ENCODE measurements at regions not wholly inside any gene's neighbourhood (a gene's known extent, or its start where the extent isn't known, plus 50 kb on each side); places are given as distances from the start of the nearest gene placed in this dataset.

DNA sequence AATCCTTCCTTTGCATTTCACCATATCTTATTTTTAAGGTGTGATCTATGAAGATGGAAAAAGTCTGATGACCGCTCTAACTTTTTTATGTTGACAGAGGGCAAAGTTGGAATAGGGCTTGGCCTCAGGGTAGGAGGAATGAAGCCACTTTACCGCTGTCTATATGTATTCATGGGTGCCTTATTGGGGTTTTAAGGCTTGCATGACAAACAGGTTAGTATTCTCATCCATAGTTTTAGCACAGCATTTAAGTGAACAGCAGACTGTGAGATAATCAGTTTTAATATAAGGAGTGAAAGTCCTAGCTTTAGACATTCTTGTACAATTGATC lies 81.7 kb upstream of the BMP2K start:
- Mint-ChIP-seq H3K4me1 (no peaks in the 10 kb centered on the region), H3K36me3 (no peaks in the 10 kb centered on the region), H3K9me3 (no peaks in the 10 kb centered on the region), H3K27ac (no peak overlapping the region), H3K27me3 (peaks cover 0 to 2% of the 10 kb centered on the region in 2 donors), H3K4me3 (no peak overlapping the region)
- POLR2A ChIA-PET: no interaction called here
- H3K27ac ChIP-seq (ENCODE audit: low read depth, low read length): no peak overlapping the region
- H3K27me3 ChIP-seq (ENCODE audit: insufficient read depth, low read length, poor library complexity, severe bottlenecking): no peaks in the 10 kb centered on the region
- DNase-seq: no peak
- no peak overlapping the region for H3K4me3 ChIP-seq (ENCODE audit: low read length)
- H3K36me3 ChIP-seq (ENCODE audit: insufficient read depth, low read length): no peaks in the 10 kb centered on the region
- no peaks in the 10 kb centered on the region for H3K9me3 ChIP-seq (ENCODE audit: low read length)
- CTCF ChIA-PET: no interaction called here
- no peaks in the 10 kb centered on the region for H3K4me1 ChIP-seq (ENCODE audit: insufficient read depth, low read length)

DNA sequence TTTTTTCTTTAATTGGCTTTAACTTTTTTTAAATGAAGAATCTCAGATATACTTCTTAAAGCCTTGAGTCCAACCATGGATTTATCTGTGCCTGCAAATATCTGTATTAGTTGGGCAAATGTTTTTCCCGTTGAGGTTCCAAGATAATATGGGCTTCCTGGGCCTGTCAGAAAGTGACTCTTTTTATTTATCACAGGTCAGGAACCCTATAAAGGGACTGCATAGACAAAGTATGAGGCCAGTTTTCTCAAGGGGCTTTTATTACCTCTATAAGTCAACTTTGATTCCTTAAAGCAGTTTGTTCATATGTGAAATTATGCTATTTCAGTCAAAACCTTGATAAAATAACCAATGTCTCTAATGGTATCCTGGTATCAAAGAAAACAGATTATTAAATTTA lies 80.2 kb upstream of the BMP2K start:
- Histone ChIP-seq H3K27ac (ENCODE audit: low read depth, low read length) (no peak overlapping the region), H3K27me3 (ENCODE audit: insufficient read depth, low read length, poor library complexity, severe bottlenecking) (no peaks in the 10 kb centered on the region), H3K36me3 (ENCODE audit: insufficient read depth, low read length) (no peaks in the 10 kb centered on the region), H3K4me1 (ENCODE audit: insufficient read depth, low read length) (no peaks in the 10 kb centered on the region), H3K9me3 (ENCODE audit: low read length) (no peaks in the 10 kb centered on the region), H3K4me3 (ENCODE audit: low read length) (no peak overlapping the region)
- no peak overlapping the region for H3K4me3 Mint-ChIP-seq
- CTCF ChIA-PET: no interaction called here
- H3K27me3 Mint-ChIP-seq: peaks cover 0 to 1% of the 10 kb centered on the region in 2 donors
- no peak overlapping the region for H3K27ac Mint-ChIP-seq
- H3K36me3 Mint-ChIP-seq: no peaks in the 10 kb centered on the region
- no peak for DNase-seq
- POLR2A ChIA-PET: no interaction called here
- no peaks in the 10 kb centered on the region for H3K9me3 Mint-ChIP-seq
- no peaks in the 10 kb centered on the region for H3K4me1 Mint-ChIP-seq

DNA sequence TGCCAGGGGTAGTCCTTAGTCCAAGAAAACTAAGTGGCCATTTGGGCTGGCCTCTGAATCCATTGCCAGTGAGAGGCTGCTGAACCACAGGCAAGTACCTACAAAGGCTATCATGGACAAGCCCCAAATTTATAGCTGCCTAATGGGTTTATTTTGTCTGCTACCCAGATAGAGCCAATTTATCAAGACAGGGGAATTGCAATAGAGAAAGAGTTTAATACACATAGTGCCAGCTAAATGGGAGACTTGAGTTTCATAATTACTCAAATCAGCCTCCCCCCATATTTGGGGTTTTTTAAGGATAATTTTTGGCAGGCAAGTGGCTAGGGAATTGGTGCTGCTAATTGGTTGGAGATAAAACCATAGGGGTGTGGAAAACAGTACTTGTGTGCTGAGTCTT lies 73.1 kb upstream of the BMP2K start:
- Histone ChIP-seq H3K4me3 (ENCODE audit: low read length) (no peak overlapping the region), H3K9me3 (ENCODE audit: low read length) (peaks cover 3% of the 10 kb centered on the region), H3K36me3 (ENCODE audit: insufficient read depth, low read length) (no peaks in the 10 kb centered on the region), H3K27me3 (ENCODE audit: insufficient read depth, low read length, poor library complexity, severe bottlenecking) (no peaks in the 10 kb centered on the region), H3K4me1 (ENCODE audit: insufficient read depth, low read length) (no peaks in the 10 kb centered on the region), H3K27ac (ENCODE audit: low read depth, low read length) (no peak overlapping the region)
- POLR2A ChIA-PET: no interaction called here
- CTCF ChIA-PET: no interaction called here
- peaks cover 0 to 8% (median 0%) of the 10 kb centered on the region in 3 donors for H3K36me3 Mint-ChIP-seq
- peaks cover 10 to 19% (median 15%) of the 10 kb centered on the region in 5 donors for H3K9me3 Mint-ChIP-seq
- no peak overlapping the region for H3K27ac Mint-ChIP-seq
- no peak overlapping the region for H3K4me3 Mint-ChIP-seq
- H3K27me3 Mint-ChIP-seq: peaks cover 1 to 5% of the 10 kb centered on the region in 2 donors
- DNase-seq: no peak
- no peaks in the 10 kb centered on the region for H3K4me1 Mint-ChIP-seq

DNA sequence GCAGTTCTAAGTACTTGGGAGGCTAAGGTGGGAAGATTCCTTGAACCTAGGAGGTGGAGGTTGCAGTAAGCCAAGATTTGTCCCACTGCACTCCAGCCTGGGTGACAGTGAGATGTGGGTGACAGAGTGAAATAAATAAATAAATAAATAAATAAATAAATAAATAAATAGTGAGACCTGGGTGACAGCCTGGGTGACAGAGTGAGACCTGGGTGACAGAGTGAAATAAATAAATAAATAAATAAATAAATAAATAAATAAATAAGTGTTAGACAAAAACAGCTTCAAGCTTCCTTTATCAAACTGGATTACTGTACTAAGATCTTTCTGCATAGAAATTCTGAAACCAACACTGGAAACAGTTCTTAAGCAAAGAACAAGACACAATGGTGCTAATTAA lies 71.8 kb upstream of the BMP2K start:
- H3K4me3 Mint-ChIP-seq: no peak overlapping the region
- H3K27me3 ChIP-seq (ENCODE audit: insufficient read depth, low read length, poor library complexity, severe bottlenecking): no peaks in the 10 kb centered on the region
- no peaks in the 10 kb centered on the region for H3K4me1 Mint-ChIP-seq
- ChIA-PET POLR2A (no interaction called here), CTCF (no interaction called here)
- no peak overlapping the region for H3K4me3 ChIP-seq (ENCODE audit: low read length)
- no peak overlapping the region for H3K27ac Mint-ChIP-seq
- H3K9me3 ChIP-seq (ENCODE audit: low read length): peaks cover 3% of the 10 kb centered on the region
- H3K36me3 ChIP-seq (ENCODE audit: insufficient read depth, low read length): no peaks in the 10 kb centered on the region
- DNase-seq: no peak
- H3K27me3 Mint-ChIP-seq: peaks cover 1 to 5% of the 10 kb centered on the region in 2 donors
- H3K9me3 Mint-ChIP-seq: peaks cover 10 to 19% (median 15%) of the 10 kb centered on the region in 5 donors
- H3K27ac ChIP-seq (ENCODE audit: low read depth, low read length): no peak overlapping the region
- no peaks in the 10 kb centered on the region for H3K4me1 ChIP-seq (ENCODE audit: insufficient read depth, low read length)
- peaks cover 0 to 8% (median 0%) of the 10 kb centered on the region in 3 donors for H3K36me3 Mint-ChIP-seq

DNA sequence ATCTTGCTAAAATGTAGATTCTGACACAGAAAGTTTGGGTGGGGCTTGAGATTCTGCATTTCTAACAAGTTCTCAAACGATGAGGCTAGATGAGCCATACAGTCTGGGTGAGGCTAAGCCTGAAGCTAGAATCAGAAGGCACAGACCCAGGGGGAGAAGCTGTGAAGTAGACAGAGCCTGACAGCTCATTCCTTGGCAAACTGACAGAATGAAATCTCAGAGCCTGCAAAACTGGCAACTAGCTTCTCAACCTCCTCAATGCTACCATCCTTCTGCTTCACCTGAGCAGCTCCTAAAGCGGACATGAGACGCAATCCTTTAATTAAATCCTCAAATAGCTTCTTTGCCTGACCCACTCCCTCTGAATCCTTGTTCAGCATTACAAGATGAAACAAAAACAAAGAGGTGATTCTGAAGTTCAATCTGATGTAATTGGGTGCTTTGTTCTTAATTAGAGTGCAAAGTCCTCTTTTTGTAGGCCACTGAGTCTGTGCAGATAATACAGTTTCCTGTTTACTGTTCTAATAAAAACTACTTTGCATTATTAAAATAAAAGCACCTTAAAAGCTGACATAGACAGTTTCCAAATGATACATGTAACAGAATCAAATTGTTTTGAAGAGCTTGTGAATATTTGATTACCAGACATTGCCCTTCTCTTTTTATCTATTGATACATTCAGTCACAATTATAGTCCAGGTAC lies 71.0 kb upstream of the BMP2K start:
- Histone ChIP-seq H3K9me3 (ENCODE audit: low read length) (peaks cover 3% of the 10 kb centered on the region), H3K27ac (ENCODE audit: low read depth, low read length) (no peak overlapping the region), H3K27me3 (ENCODE audit: insufficient read depth, low read length, poor library complexity, severe bottlenecking) (no peaks in the 10 kb centered on the region), H3K4me3 (ENCODE audit: low read length) (no peak overlapping the region), H3K4me1 (ENCODE audit: insufficient read depth, low read length) (no peaks in the 10 kb centered on the region), H3K36me3 (ENCODE audit: insufficient read depth, low read length) (no peaks in the 10 kb centered on the region)
- H3K27me3 Mint-ChIP-seq: peaks cover 1 to 5% of the 10 kb centered on the region in 2 donors
- ChIA-PET CTCF (no interaction called here), POLR2A (no interaction called here)
- H3K9me3 Mint-ChIP-seq: peaks cover 10 to 19% (median 15%) of the 10 kb centered on the region in 5 donors
- H3K4me3 Mint-ChIP-seq: no peak overlapping the region
- H3K27ac Mint-ChIP-seq: no peak overlapping the region
- DNase-seq: no peak
- peaks cover 0 to 8% (median 0%) of the 10 kb centered on the region in 3 donors for H3K36me3 Mint-ChIP-seq
- no peaks in the 10 kb centered on the region for H3K4me1 Mint-ChIP-seq

DNA sequence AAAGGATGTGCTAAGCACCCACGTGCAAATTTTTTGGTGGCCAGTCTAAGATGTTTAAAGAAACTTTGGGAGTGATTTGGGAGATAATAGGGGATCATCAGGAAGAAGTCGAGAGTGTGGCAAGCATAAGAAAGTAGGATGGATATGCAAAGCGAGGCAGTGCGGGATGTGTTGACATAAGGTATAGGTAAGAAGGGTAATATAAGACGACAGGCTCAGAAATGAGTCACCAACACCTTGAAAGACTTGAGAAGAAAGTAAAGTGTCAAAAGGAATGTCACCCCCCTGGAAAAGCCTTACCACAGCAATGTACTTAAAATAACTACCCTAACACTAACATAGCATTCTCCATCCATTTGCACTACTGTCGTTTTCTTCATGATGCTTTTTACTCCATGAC lies 69.8 kb upstream of the BMP2K start:
- H3K27ac ChIP-seq (ENCODE audit: low read depth, low read length): no peak overlapping the region
- no peak overlapping the region for H3K4me3 Mint-ChIP-seq
- H3K27me3 Mint-ChIP-seq: peaks cover 0 to 2% of the 10 kb centered on the region in 2 donors
- H3K4me3 ChIP-seq (ENCODE audit: low read length): no peak overlapping the region
- CTCF ChIA-PET: no interaction called here
- H3K36me3 ChIP-seq (ENCODE audit: insufficient read depth, low read length): no peaks in the 10 kb centered on the region
- peaks cover 10 to 18% (median 14%) of the 10 kb centered on the region in 5 donors for H3K9me3 Mint-ChIP-seq
- DNase-seq: no peak
- POLR2A ChIA-PET: no interaction called here
- H3K4me1 ChIP-seq (ENCODE audit: insufficient read depth, low read length): no peaks in the 10 kb centered on the region
- no peaks in the 10 kb centered on the region for H3K4me1 Mint-ChIP-seq
- H3K27me3 ChIP-seq (ENCODE audit: insufficient read depth, low read length, poor library complexity, severe bottlenecking): no peaks in the 10 kb centered on the region
- peak overlapping the region in 1 of 8 donors; percentile 16 for H3K27ac Mint-ChIP-seq
- H3K9me3 ChIP-seq (ENCODE audit: low read length): peaks cover 3% of the 10 kb centered on the region
- H3K36me3 Mint-ChIP-seq: peaks cover 0 to 8% (median 0%) of the 10 kb centered on the region in 3 donors

DNA sequence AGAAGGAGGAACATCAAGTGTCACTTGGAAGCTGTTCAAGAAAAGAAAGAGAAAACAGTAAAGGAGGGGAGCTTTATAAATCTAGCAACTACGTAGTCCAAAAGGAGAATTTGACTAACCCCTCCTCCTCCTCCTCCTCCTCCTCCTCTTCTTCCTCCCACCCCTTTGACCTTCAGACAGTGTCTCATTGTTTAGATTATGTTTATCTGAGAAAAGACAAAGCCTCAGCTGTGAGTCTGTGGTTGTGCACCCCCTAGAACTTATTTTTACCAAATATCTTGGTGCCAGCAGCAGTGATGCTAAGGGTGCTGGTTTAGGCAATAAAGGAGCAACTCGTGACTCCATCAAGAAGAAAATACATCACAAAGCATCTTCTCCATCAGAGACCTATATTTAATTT lies 68.9 kb upstream of the BMP2K start:
- H3K36me3 Mint-ChIP-seq: peaks cover 0 to 3% (median 0%) of the 10 kb centered on the region in 3 donors
- peaks cover 3% of the 10 kb centered on the region for H3K9me3 ChIP-seq (ENCODE audit: low read length)
- H3K27ac Mint-ChIP-seq: no peak overlapping the region
- peaks cover 8 to 15% (median 14%) of the 10 kb centered on the region in 5 donors for H3K9me3 Mint-ChIP-seq
- no peaks in the 10 kb centered on the region for H3K4me1 ChIP-seq (ENCODE audit: insufficient read depth, low read length)
- no peak overlapping the region for H3K27ac ChIP-seq (ENCODE audit: low read depth, low read length)
- ChIA-PET POLR2A (no interaction called here), CTCF (no interaction called here)
- no peak overlapping the region for H3K4me3 Mint-ChIP-seq
- no peak overlapping the region for H3K4me3 ChIP-seq (ENCODE audit: low read length)
- no peaks in the 10 kb centered on the region for H3K27me3 Mint-ChIP-seq
- H3K27me3 ChIP-seq (ENCODE audit: insufficient read depth, low read length, poor library complexity, severe bottlenecking): no peaks in the 10 kb centered on the region
- DNase-seq: no peak
- H3K36me3 ChIP-seq (ENCODE audit: insufficient read depth, low read length): no peaks in the 10 kb centered on the region
- no peaks in the 10 kb centered on the region for H3K4me1 Mint-ChIP-seq

DNA sequence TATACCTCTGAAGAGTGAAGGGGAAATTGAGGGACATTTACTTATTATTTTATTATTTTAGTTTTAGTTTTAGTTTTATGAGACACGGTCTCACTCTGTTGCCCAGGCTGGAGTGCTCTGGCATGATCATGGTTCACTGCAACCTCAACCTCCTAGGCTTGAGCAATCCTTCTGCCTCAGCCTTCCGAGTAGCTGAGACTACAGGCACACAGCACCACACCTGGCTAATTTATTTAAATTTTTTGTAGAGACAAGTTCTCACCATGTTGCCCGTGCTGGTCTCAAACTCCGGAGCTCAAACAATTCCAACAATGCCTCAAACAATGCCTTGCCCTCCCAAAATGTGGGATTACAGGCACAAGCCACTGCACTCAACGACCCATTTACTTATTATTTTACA lies 68.4 kb upstream of the BMP2K start:
- no peaks in the 10 kb centered on the region for H3K36me3 ChIP-seq (ENCODE audit: insufficient read depth, low read length)
- POLR2A ChIA-PET: no interaction called here
- H3K27me3 Mint-ChIP-seq: no peaks in the 10 kb centered on the region
- H3K9me3 ChIP-seq (ENCODE audit: low read length): peaks cover 3% of the 10 kb centered on the region
- H3K4me3 Mint-ChIP-seq: no peak overlapping the region
- no peaks in the 10 kb centered on the region for H3K36me3 Mint-ChIP-seq
- H3K4me1 ChIP-seq (ENCODE audit: insufficient read depth, low read length): no peaks in the 10 kb centered on the region
- no peaks in the 10 kb centered on the region for H3K27me3 ChIP-seq (ENCODE audit: insufficient read depth, low read length, poor library complexity, severe bottlenecking)
- DNase-seq: no peak
- peaks cover 5 to 9% (median 9%) of the 10 kb centered on the region in 5 donors for H3K9me3 Mint-ChIP-seq
- CTCF ChIA-PET: no interaction called here
- no peak overlapping the region for H3K27ac ChIP-seq (ENCODE audit: low read depth, low read length)
- no peak overlapping the region for H3K4me3 ChIP-seq (ENCODE audit: low read length)
- no peak overlapping the region for H3K27ac Mint-ChIP-seq
- no peaks in the 10 kb centered on the region for H3K4me1 Mint-ChIP-seq

DNA sequence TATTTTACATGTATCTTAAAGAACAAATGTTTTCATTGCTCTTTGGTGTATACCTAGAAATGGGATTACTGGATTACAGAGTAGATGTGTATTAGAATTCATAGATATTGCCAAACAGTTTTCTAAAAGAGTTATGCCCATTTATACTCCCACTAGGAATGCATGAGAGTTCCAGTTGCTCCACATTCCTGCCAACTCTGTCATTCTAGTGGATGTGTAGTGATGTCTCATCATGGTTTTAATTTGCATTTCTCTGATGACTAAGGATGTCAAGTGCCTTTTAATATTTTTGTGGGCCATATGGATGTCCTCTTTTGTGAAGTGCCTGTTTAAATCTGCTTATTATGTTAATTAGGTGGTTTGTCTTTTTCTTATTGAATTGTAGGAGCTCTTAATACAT lies 65.6 kb upstream of the BMP2K start:
- no peak overlapping the region for H3K27ac Mint-ChIP-seq
- H3K4me3 Mint-ChIP-seq: no peak overlapping the region
- Histone ChIP-seq H3K4me1 (ENCODE audit: insufficient read depth, low read length) (no peaks in the 10 kb centered on the region), H3K9me3 (ENCODE audit: low read length) (no peaks in the 10 kb centered on the region), H3K27me3 (ENCODE audit: insufficient read depth, low read length, poor library complexity, severe bottlenecking) (no peaks in the 10 kb centered on the region), H3K4me3 (ENCODE audit: low read length) (no peak overlapping the region), H3K27ac (ENCODE audit: low read depth, low read length) (no peak overlapping the region), H3K36me3 (ENCODE audit: insufficient read depth, low read length) (no peaks in the 10 kb centered on the region)
- no peaks in the 10 kb centered on the region for H3K36me3 Mint-ChIP-seq
- POLR2A ChIA-PET: no interaction called here
- H3K4me1 Mint-ChIP-seq: no peaks in the 10 kb centered on the region
- no peak for DNase-seq
- CTCF ChIA-PET: no interaction called here
- H3K9me3 Mint-ChIP-seq: peaks cover 0 to 1% (median 0%) of the 10 kb centered on the region in 5 donors
- peaks cover 0 to 2% of the 10 kb centered on the region in 2 donors for H3K27me3 Mint-ChIP-seq

Measured in CD8-positive, alpha-beta memory T cell (primary cell).